Liver (tissue), 8 donors: ENCODE measurements at regions not wholly inside any gene's neighbourhood (a gene's known extent, or its start where the extent isn't known, plus 50 kb on each side); places are given as distances from the start of the nearest gene placed in this dataset.

Experiments
- DNase-seq: peaks from one replicate; pipeline ENCODE4 v3.0.0-alpha.2; 2017; ENCODE audit warnings: low spot score
- H3K27ac ChIP-seq, 2 donors: one replicate each; pipeline ENCODE4 v1.7.0; 2013; ENCODE audit warnings: inconsistent platforms in 2 of 2, low read length in 2 of 2, control low read depth in 1 of 2, low read depth in 1 of 2, mild to moderate bottlenecking in 1 of 2
- H3K27me3 ChIP-seq, 4 donors: one replicate each; pipeline versions ENCODE4 v1.6.1 to v1.7.0; 2013; ENCODE audit warnings: low read length in 3 of 4, inconsistent platforms in 1 of 4, mild to moderate bottlenecking in 1 of 4, moderate library complexity in 1 of 4; ENCODE audit not compliant: control insufficient read depth in 4 of 4, insufficient read depth in 4 of 4
- H3K36me3 ChIP-seq, 4 donors: one replicate each; pipeline versions ENCODE4 v1.6.1 to v1.7.0; 2013; ENCODE audit warnings: low read length in 3 of 4, mild to moderate bottlenecking in 3 of 4, low read depth in 1 of 4, moderate library complexity in 1 of 4; ENCODE audit not compliant: control insufficient read depth in 4 of 4, insufficient read depth in 3 of 4
- H3K4me1 ChIP-seq, 4 donors: one replicate each; pipeline versions ENCODE4 v1.6.1 to v1.7.0; 2013; ENCODE audit warnings: low read length in 3 of 4, mild to moderate bottlenecking in 3 of 4, moderate library complexity in 1 of 4; ENCODE audit not compliant: control insufficient read depth in 4 of 4, insufficient read depth in 4 of 4
- H3K4me3 ChIP-seq, 3 donors: one replicate each; pipeline versions ENCODE4 v1.6.1 to v1.7.0; 2013; ENCODE audit warnings: low read length in 3 of 3, control low read depth in 1 of 3, low read depth in 1 of 3, mild to moderate bottlenecking in 1 of 3
- H3K9ac ChIP-seq, 2 donors: one replicate each; pipeline ENCODE4 v1.7.0; 2013; ENCODE audit warnings: low read length in 2 of 2, mild to moderate bottlenecking in 2 of 2, moderate library complexity in 2 of 2, control low read depth in 1 of 2, low read depth in 1 of 2
- H3K9me3 ChIP-seq, 4 donors: one replicate each; pipeline versions ENCODE4 v1.6.1 to v1.7.0; 2013; ENCODE audit warnings: low read length in 3 of 4; ENCODE audit not compliant: control insufficient read depth in 4 of 4
- EGR1 ChIP-seq, 2 donors: IDR thresholded peaks; 2 replicates each; pipeline ENCODE4 v1.6.1; 2016 to 2018; ENCODE audit warnings: antibody characterized with exemption in 2 of 2, low read depth in 2 of 2
- FOXA1 ChIP-seq: IDR thresholded peaks from 2 replicates; pipeline ENCODE4 v1.6.1; 2016; ENCODE audit warnings: antibody characterized with exemption
- FOXA2 ChIP-seq: IDR thresholded peaks from 2 replicates; pipeline ENCODE4 v1.6.1; 2016; ENCODE audit warnings: antibody characterized with exemption
- GABPA ChIP-seq, 2 donors: IDR thresholded peaks in 1 of 2; conservative IDR thresholded peaks in 1 of 2; 2 replicates each; pipeline ENCODE4 v1.6.1; 2016; ENCODE audit warnings: antibody characterized with exemption in 2 of 2, mild to moderate bottlenecking in 1 of 2, moderate library complexity in 1 of 2
- HNF4A ChIP-seq, 2 donors: conservative IDR thresholded peaks; 2 replicates each; pipeline ENCODE4 v1.6.1; 2016; ENCODE audit warnings: antibody characterized with exemption in 2 of 2, mild to moderate bottlenecking in 2 of 2
- JUND ChIP-seq, 2 donors: IDR thresholded peaks; 2 replicates each; pipeline ENCODE4 v1.6.1; 2016; ENCODE audit warnings: antibody characterized with exemption in 2 of 2
- NR2F2 ChIP-seq: IDR thresholded peaks from 2 replicates; pipeline ENCODE4 v1.6.1; 2016; ENCODE audit warnings: antibody characterized with exemption
- RAD21 ChIP-seq, 2 donors: IDR thresholded peaks; 2 replicates each; pipeline ENCODE4 v1.6.1; 2016; ENCODE audit warnings: antibody characterized with exemption in 2 of 2, mild to moderate bottlenecking in 2 of 2
- RXRA ChIP-seq, 2 donors: IDR thresholded peaks; 2 replicates each; pipeline ENCODE4 v1.6.1; 2017 to 2018; ENCODE audit warnings: antibody characterized with exemption in 2 of 2, mild to moderate bottlenecking in 1 of 2
- YY1 ChIP-seq: IDR thresholded peaks from 2 replicates; pipeline ENCODE4 v1.6.1; 2016; ENCODE audit warnings: antibody characterized with exemption, mild to moderate bottlenecking
- WGBS: extraction: QIAGEN DNeasy Blood & Tissue Kit; methylation state at CpG from one replicate; pipeline ENCODE4 v1.1.7; 2013; 5-methylcytosine and 5-hydroxymethylcytosine counted together
- TF ChIP-seq, protein P1 (sequence below): IDR thresholded peaks from 2 replicates; pipeline ENCODE4 v1.6.1; 2016; ENCODE audit warnings: antibody characterized with exemption
- TF ChIP-seq, protein P2 (sequence below): IDR thresholded peaks from 2 replicates; pipeline ENCODE4 v1.6.1; 2016; ENCODE audit warnings: antibody characterized with exemption, mild to moderate bottlenecking
- TF ChIP-seq, protein P3 (sequence below): IDR thresholded peaks from 2 replicates; pipeline ENCODE4 v1.6.1; 2016; ENCODE audit warnings: antibody characterized with exemption
- TF ChIP-seq, protein P4 (sequence below): fragments of 150-350 bp; IDR thresholded peaks from 2 replicates; pipeline ENCODE4 v1.5.1; 2017; ENCODE audit warnings: improper control_type of control experiment, low read depth, low read length; ENCODE audit not compliant: missing input control
- TF ChIP-seq, protein P5 (sequence below): IDR thresholded peaks from 2 replicates; pipeline ENCODE4 v1.6.1; 2016; ENCODE audit warnings: antibody characterized with exemption
- donor health status: healthy.
- donor health status: healthy.
- donor health status: healthy.
- donor health status: healthy.
- donor health status: healthy.

DNA sequence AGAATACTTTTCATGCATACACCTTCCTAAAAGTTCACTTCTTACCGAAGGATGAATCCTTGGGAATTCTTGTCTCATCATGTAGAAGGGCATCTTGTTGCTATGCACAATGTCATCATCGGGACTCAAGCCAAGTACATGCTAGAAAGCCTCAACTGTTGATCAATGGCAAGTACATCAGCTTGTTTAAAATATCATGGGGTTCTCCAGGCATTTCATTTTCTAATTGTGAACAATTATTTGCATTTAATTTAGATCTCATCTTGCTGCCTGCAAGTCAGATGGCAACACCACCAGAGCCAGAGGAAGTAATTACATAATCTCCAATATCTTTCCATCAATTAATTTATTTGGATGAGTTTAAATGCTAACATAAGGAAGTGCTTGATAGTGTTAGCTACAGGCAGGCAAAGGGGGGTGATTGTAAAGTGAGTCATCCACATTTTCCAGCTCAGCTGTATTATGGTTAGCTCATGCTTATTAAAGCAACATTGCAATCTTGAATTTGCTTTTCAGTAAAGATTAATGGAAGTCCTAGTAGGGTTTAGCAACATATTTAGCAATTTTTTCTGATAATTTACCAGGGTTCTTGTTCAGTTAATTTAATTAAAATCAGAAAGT lies 356.5 kb downstream of the CBLL2 start (continued):
- TF ChIP-seq, protein P1, sequence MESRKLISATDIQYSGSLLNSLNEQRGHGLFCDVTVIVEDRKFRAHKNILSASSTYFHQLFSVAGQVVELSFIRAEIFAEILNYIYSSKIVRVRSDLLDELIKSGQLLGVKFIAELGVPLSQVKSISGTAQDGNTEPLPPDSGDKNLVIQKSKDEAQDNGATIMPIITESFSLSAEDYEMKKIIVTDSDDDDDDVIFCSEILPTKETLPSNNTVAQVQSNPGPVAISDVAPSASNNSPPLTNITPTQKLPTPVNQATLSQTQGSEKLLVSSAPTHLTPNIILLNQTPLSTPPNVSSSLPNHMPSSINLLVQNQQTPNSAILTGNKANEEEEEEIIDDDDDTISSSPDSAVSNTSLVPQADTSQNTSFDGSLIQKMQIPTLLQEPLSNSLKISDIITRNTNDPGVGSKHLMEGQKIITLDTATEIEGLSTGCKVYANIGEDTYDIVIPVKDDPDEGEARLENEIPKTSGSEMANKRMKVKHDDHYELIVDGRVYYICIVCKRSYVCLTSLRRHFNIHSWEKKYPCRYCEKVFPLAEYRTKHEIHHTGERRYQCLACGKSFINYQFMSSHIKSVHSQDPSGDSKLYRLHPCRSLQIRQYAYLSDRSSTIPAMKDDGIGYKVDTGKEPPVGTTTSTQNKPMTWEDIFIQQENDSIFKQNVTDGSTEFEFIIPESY = no peak

DNA sequence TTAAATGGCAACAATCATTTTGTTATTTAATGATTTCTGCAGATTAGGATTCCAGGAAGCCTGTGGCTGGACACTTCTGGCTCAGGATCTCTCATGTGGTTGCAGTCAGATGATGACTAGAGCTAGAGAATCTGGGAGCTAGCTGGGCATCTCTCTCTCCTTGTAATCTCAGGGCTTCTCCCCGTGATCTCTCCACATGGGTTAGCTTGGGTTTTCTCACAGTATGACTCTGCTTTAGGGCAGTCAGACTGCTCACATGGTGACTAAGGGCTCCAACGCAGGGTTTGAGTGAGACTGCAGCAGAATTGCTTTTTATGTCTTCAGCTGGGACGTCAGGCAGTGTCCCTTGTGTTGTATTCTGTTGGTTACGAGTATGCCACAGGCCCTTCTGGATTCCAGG lies 361.4 kb downstream of the CBLL2 start:
- no peak for DNase-seq
- TF ChIP-seq HNF4A (conservative IDR thresholded peaks at IDR 0.05) (no peak), GABPA (IDR thresholded peaks at IDR 0.05 in 1 of 2, conservative IDR thresholded peaks at IDR 0.05 in 1 of 2) (no peak), NR2F2 (no peak)
- TF ChIP-seq, protein P2, sequence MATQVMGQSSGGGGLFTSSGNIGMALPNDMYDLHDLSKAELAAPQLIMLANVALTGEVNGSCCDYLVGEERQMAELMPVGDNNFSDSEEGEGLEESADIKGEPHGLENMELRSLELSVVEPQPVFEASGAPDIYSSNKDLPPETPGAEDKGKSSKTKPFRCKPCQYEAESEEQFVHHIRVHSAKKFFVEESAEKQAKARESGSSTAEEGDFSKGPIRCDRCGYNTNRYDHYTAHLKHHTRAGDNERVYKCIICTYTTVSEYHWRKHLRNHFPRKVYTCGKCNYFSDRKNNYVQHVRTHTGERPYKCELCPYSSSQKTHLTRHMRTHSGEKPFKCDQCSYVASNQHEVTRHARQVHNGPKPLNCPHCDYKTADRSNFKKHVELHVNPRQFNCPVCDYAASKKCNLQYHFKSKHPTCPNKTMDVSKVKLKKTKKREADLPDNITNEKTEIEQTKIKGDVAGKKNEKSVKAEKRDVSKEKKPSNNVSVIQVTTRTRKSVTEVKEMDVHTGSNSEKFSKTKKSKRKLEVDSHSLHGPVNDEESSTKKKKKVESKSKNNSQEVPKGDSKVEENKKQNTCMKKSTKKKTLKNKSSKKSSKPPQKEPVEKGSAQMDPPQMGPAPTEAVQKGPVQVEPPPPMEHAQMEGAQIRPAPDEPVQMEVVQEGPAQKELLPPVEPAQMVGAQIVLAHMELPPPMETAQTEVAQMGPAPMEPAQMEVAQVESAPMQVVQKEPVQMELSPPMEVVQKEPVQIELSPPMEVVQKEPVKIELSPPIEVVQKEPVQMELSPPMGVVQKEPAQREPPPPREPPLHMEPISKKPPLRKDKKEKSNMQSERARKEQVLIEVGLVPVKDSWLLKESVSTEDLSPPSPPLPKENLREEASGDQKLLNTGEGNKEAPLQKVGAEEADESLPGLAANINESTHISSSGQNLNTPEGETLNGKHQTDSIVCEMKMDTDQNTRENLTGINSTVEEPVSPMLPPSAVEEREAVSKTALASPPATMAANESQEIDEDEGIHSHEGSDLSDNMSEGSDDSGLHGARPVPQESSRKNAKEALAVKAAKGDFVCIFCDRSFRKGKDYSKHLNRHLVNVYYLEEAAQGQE = no peak
- TF ChIP-seq, protein P3, sequence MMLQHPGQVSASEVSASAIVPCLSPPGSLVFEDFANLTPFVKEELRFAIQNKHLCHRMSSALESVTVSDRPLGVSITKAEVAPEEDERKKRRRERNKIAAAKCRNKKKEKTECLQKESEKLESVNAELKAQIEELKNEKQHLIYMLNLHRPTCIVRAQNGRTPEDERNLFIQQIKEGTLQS = no peak
- TF ChIP-seq, protein P4, sequence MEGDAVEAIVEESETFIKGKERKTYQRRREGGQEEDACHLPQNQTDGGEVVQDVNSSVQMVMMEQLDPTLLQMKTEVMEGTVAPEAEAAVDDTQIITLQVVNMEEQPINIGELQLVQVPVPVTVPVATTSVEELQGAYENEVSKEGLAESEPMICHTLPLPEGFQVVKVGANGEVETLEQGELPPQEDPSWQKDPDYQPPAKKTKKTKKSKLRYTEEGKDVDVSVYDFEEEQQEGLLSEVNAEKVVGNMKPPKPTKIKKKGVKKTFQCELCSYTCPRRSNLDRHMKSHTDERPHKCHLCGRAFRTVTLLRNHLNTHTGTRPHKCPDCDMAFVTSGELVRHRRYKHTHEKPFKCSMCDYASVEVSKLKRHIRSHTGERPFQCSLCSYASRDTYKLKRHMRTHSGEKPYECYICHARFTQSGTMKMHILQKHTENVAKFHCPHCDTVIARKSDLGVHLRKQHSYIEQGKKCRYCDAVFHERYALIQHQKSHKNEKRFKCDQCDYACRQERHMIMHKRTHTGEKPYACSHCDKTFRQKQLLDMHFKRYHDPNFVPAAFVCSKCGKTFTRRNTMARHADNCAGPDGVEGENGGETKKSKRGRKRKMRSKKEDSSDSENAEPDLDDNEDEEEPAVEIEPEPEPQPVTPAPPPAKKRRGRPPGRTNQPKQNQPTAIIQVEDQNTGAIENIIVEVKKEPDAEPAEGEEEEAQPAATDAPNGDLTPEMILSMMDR = no peak
- TF ChIP-seq, protein P5, sequence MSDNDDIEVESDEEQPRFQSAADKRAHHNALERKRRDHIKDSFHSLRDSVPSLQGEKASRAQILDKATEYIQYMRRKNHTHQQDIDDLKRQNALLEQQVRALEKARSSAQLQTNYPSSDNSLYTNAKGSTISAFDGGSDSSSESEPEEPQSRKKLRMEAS = no peak
- Histone ChIP-seq H3K4me1 (no peaks in the 10 kb centered on the region), H3K9ac (no peak overlapping the region), H3K4me3 (no peak overlapping the region), H3K27me3 (peaks cover 0 to 3% (median 0%) of the 10 kb centered on the region in 4 donors), H3K27ac (no peak overlapping the region), H3K9me3 (no peaks in the 10 kb centered on the region), H3K36me3 (no peaks in the 10 kb centered on the region)
- 56% methylated on average over 4 of the region's 4 CpGs for WGBS

DNA sequence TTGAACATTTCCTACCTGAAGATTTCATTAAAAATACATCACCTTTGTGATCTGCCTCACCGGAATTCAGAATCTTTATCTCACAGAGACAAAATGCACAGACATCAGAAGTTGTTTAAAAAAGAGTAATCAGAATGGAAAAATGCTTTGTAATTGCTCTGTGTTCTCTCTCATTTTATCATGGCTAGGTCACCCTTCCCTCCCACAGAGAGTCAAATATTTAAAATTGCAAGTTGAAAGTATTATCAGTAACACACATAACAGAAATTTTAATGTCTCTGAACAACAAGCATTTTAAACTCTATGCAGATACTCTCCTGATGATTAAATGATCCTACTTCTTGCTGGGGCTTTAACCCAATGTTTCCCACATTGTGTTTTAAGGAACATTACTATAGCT lies 362.0 kb downstream of the CBLL2 start:
- no peak for DNase-seq
- H3K4me3 ChIP-seq = no peak overlapping the region
- no peaks in the 10 kb centered on the region for H3K9me3 ChIP-seq
- H3K36me3 ChIP-seq = no peaks in the 10 kb centered on the region
- no peak overlapping the region for H3K27ac ChIP-seq
- peaks cover 0 to 3% (median 0%) of the 10 kb centered on the region in 4 donors for H3K27me3 ChIP-seq
- H3K4me1 ChIP-seq = no peaks in the 10 kb centered on the region
- H3K9ac ChIP-seq = no peak overlapping the region
- 78% methylated on average over 1 of the region's 1 CpG for WGBS
- TF ChIP-seq, protein P5 = no peak
- TF ChIP-seq, protein P2 = no peak
- no peak for TF ChIP-seq RAD21 (IDR thresholded peaks at IDR 0.05)
- no peak for TF ChIP-seq YY1
- TF ChIP-seq, protein P4 = no peak
- no peak for TF ChIP-seq HNF4A (conservative IDR thresholded peaks at IDR 0.05)
- no peak for TF ChIP-seq FOXA2
- TF ChIP-seq EGR1 (IDR thresholded peaks at IDR 0.05; ENCODE audit: low read depth in 2 of 2) = no peak
- no peak for TF ChIP-seq FOXA1
- no peak for TF ChIP-seq RXRA (IDR thresholded peaks at IDR 0.05)
- no peak for TF ChIP-seq JUND (IDR thresholded peaks at IDR 0.05)
